A172 (cell line): ENCODE measurements at regions not wholly inside any gene's neighbourhood (a gene's known extent, or its start where the extent isn't known, plus 50 kb on each side); places are given as distances from the start of the nearest gene placed in this dataset.
A peak's percentile ranks its signal among the peaks of the same experiment; 100 is the strongest.

ENCODE experiments used
- DNase-seq: peaks from one replicate; pipeline ENCODE4 v3.0.0-alpha.2; 2015; ENCODE audit warnings: low spot score

DNA sequence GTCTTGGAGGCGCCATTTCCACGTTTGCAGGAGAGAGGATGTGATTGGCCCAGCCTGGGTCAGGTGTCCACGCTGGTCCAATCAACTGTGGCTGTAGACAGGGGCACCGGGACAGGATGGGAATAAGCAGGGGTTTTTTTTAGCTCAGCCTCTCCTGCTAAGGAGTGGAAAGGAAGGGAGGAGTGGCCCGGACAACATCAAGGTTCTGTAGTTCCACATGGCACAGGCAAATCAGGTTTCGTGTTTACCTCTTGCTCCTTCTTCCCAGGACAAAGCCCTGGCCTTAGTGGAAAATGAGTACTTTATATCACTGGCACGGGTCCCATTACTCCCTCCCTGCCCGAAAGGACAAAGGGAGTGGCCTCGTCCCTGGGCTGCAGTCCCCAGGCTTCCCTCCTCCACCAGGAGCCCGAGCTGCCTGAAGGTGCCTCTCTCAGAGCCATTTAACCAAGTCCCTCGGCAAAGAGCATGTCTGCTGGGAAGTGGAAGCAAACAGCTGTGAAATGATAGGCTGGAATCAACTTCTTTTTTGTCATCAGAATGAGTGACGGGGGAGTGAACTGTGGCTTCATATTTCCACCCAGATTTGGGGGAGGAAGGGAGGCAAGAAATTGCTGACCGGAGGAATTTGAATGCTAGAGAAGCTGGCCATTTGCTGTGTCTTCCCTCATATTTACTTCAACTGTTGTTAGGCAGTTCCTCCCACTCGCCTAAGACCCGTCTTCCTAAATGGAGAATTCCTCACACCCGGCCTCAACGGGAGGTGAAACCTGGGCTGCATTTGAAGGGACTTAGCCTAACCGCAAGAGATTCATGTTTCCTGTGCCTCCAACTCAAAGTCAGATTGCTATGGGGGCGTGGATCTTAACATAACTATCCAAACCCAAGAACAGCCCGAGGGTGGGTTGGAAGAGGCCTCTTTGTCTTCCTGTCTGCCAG, 84.9 kb upstream of the SLC44A3 start:
- no peak for DNase-seq

DNA sequence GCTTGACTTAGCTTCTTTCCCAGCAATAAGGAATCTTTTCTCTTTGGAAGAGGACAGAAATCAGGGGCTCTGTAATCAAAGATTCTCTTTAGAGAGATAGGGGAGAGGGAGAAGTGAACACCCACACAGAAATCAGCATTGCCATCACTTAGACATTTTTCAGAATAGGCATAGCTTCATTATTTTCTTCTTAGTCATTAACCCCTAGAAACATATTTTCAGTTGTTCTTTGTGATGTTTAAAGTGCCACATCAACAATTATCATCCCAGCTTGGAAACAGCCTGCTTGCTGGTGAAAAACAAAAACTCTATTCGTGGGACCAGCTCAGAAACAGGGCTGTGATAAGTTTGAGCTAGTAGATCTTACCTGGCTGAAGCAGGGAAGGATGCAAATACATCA, 88.3 kb upstream of the SLC44A3 start:
- DNase-seq, result no peak

DNA sequence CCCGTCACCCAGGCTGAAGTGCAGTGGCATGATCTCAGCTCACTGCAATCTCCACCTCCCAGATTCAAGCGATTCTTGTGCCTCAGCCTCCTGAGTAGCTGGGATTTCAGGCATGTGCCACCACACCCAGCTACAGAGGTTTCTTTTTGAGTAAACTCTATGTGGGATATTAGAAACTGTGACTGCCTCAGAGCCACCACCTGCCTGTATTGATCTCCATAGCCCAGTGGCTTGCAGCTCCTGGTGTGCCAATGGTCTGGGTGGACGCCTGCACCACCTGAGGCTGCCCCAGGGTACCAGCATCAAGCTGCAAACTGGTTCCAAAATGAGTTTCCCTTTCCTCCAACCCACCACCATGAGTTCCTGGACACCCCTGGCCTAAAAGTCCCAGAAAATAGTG, 89.7 kb upstream of the SLC44A3 start:
- DNase-seq, result no peak

DNA sequence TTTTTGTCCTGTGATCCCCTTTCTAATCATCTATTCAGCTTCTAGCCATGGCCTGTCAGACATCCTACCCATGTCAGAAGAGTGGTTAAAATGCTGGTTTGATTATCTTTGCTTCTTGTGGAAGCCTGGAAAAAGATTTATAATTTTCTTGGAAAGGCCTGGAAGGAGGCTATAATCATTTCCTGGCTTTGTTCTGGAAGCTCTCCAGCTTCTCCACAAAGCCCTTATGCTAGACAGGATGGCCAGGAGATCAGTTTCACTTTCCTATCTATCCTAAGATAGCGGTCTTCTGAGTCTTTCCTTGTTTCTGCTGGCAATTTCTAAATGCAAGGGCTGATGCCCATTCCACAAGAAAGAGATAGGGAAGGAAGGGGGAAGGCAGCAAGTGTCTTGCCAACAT, 90.9 kb upstream of the SLC44A3 start:
- peak; percentile 64 for DNase-seq

DNA sequence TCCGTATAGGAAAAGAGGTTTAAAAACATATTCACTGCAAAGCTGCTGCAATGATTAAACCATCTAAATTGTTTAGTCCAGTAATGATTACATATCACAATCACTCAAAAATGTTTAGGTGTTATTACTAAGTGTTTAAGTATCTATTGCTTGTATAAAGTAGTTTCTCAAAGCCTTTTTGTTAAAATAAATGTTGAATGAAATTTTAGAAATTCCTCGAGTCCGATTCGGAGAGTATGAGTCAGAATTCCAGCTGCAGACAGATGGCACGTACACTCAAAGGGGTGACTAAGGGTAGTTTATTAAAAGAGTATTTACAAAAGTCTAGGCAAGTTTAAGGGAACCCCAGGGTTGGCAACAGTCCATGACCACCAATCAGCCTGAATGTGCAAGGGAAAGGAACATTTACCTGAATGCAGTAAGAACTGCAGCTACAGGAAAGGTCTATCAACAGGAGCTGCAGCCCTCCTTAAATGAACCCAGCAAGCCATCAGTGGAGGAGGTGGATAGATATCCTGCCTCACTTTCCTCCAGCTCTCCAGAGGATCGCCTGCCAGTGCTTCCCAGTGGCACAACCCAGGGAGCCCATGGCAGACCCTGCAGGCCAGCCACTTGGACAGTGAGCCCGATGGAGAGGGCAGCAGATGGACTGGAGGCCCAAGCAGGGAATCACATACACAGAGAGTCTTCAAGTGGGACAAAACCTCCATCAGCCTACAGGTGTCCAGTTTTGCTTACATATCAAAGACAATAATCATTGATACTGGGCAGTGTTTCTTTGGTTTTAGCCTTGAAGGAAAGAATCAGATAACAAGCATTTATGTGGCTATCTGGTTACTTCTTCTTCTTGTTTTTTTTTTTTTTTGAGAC, 92.1 kb upstream of the SLC44A3 start:
- DNase-seq, result peak; percentile 90

DNA sequence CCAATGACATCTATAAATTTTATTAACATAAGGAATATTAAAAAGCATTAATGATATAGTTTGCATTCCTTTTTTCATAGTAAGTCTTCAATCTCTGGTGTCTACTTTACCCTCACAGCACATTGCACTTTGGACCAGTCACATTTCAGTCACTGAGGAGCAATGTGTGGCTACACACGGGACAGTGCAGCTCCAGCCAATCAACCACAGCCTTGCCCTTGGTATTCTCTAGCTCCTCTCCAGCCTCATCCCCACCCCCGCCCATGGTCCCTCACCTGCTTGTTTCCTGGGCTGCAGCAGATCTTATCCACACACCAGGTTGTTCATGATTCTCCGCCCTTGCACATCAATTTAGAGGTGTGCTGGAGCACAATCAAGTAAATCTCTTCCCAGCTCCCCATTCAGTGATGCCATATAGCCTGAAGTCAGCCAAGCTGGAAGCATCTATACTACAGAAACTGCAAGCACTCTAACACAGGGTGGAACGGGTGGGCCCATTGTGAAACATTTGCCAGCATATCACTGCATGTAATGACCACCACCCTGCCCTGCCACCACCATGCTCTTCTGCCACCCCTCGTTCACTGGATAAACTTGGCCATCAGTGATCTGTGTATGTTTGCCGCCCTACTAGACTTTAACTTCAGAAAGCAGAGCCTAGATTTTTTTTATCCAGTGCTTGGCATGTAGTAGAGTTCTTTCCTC, 93.0 kb upstream of the SLC44A3 start:
- DNase-seq, result no peak

DNA sequence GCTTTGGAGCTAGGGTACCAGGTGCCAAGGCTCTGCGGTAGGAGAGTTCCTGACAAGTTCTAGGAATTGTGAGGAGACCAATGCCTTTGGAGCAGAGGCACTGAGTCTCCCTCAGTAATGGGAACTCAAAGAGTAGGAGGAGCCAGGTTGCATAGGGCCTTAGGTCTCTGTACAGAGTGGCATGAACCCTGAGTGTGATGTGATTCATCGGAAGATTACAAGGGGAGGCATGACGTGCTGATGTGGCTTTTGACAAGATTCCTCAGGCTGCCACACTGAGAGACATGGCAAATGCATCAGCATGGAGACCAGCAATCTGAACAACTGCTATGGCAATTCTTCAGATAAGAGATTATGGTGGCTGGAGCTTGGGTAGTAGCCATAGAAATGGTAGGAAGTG, 94.6 kb upstream of the SLC44A3 start:
- DNase-seq, result peak; percentile 73

DNA sequence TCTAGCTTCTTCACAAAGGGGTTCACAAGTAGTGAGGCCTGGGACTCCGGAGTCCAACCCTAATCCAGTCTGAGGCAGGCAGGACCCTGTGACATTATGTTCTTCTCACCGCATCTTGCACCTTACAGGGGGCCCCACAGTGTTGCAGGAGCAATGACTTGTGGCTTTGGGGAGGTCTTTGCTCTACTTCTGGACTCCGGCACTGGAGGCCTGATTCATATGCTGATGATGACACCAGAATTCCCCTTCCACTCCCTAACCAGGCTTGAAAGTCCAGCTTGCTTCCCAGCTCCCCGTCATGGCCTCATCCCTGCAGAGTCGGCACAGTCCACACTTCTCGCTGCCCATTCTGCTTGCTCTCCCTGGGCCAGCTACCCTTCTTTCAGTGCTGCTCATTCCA, 96.3 kb upstream of the SLC44A3 start:
- DNase-seq, result no peak

DNA sequence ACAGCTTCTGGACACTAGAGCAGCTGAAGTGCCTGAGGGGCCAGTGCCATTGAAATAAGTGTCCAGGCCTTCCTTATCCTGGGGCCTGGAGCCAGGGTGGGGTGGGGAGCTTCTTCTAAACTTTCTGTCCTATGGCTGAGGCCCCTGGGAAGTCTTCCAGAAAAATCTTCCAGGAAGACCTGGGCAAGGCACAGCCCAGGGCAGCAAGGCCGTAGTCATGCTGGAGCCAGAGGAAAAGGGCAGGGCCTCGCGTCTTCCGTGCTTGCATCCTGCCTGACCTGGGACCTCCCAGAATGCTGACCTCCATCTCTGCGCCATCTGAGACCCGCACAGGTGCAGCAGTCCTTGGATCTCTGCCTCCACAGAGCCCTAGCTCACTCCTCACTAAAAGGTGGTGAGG, 96.7 kb upstream of the SLC44A3 start:
- DNase-seq, result no peak

DNA sequence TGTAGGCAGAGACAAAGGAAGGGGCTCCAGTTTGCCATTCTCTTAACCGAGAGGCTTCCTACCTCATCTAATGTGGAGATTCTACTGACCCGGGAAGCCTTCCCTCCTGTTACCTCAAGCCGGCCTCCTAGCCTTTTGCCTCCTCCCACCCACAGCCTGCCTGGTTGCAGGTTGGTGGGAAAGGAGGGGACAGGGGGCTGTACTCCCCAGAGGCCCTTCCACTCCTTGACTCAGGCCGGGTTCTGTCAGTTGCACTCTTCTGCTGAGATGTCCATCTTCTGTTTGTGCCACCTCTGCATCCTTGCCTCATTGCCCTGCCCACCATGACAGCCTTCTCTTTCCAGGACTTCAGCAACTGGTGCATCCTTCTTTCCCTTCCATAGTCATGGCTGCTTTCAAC, 98.0 kb upstream of the SLC44A3 start:
- DNase-seq, result no peak

DNA sequence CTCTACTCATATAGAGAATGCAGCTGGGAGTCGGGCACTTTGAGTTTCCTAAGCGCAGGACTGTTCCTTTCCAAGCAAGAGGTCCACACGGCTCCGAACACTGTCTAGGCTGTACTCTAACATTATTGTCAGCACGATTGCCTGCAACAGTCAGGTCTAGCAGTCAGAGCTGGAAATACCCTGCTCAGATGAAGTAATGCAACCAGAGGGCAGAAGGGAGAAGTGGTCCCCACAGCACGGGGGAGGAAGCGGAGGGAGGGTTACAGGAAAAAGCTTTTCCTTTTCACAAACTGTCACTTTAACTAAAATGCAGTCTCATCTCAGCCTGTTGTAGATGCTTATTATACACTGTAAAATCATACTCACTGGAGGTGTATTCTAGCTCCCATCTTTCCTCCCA, 98.9 kb upstream of the SLC44A3 start:
- DNase-seq, result no peak

DNA sequence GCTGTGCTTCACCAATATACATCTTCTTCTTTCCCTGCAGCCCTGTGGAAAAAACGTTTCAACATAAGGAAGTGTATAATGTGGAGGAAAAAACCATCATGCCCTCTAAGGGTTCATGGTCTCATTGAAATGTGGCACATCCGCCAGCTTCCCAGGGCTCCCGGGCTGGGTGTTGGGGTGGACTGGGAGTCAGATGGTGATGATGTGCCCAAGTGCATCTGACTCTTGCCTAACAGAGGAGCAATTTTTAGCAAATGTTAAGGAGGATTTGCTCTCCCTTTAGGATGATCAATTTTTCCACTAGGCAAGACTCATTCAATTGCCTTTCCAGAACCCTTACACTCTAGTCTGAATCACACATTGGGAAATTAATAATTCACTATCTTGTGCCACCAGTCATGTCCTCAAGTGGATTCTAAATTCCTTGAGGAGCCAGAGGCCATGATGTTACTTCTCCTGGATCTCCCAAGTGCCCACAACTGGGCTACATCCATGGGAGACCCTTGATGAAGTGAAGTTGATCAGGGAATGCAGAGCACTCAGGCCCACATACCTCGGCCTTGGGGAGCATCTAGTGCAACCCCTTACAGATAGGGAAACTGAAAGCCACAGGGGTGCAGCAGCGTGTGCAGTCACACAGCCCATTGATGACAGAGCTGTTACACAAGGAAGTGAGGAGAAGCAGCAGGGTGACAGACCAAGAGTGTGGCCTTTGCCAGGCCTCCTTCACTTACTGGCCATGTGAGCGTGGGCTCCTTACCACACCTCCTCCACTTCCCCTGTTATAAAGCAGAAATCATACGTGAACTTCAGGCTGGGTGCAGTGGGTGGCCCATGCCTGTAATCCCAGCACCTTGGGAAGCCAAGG, 100.0 kb upstream of the SLC44A3 start:
- no peak for DNase-seq

DNA sequence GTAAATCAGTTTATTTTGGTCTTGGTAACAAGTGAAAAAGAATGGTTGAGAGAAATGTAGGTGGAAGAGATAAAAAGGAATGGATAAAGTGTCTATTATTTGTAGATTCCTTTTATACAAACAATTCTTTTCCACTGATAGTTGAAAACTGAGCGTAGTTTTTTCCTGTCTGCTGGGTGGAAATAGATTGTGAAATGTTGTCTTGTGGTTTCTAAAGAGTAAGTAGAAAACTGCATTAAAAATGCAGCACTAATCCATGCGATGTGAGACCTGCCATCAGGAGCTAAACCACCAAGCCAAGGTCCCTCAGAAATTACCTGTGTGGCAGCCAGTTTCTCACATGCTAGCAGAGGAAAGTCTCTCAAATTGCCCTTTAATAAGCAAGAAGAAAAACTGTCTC, 103.2 kb upstream of the SLC44A3 start:
- DNase-seq, result no peak

DNA sequence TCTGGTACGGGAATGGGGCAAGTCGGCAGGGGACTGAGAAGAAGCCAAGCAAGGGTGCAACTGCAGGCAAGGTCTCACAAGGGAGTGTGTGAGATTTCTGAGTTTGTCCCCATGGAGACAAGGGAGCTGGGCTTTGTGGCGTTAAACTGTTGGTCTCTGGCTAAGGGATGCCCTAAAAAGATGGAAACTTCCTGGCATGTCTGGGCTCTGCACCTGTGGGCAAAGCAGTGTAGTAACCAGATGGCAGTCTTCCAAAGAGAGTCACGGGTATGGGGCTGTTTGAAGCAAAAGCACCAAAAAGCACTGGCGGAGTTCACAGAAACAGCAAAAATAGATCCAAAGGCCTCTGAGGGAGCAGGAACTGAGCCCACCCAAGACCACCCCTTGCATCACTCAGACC, 104.8 kb upstream of the SLC44A3 start:
- DNase-seq, result no peak

DNA sequence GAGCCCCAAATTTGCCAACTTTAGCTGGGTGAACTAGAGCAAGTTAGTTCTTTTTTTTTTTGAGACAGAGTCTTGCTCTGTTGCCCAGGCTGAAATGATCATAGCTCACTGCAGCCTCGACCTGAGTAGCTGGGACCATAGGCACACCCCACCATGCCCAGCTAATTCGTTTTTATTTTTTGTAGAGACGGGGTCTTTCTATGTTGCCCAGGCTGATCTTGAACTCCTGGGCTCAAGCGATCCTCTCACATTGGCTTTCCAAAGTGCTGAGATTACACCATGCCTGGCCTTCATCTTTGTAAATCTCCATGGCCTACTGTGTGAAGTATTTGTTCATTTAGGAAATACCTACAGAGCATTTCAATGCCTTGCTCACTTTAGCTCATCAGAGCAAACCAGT, 105.6 kb upstream of the SLC44A3 start:
- no peak for DNase-seq

DNA sequence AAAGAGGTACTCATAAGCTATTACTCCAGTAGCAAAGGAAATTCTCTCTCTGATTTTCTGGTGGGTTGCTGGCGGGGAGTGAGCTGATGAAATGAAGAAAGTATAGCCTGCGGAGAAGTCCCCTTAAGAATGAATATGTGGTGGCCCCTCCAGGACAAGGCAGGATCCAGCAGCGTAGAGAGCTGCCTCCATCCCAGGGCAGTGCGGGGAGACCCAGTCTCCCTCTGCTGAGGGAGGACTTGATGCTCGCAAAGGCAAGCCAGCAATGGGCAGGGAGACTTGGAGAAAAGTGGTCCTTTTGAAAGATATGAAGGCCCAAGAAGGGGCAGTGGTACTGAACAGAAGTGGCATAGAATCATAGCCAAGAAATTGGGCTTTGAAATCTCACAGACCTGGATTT, 106.0 kb upstream of the SLC44A3 start:
- DNase-seq, result no peak

DNA sequence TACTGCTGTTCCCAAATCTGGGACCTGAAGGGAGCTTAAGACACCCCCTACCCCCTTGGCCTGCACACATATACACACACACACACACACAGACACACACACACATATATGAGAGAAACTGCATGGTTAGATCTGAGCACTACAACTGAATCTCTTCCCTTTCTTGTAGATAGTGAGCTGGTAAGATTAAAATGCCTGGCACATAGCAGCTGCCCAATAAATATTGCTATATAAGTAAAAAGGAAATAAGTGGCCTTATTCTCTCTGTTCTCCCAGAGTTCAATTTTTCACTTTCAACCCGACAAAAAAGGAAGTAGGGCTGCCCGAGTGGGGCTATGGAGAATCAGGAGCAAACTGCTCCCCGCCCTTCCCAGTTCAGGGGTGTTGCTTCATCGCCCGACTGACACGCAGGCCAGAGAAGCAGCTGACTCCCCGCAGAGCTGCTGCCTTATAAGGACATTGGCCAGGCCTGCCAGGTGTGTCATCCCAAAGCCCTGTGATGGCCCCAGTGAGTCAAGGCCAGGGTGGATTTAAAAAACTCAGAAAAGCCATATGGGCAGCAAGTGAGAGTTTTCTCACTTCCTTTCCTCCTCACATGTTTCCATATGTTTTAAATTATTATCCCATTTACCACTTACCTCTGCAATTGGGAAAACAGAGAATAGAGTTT, 106.5 kb upstream of the SLC44A3 start:
- peak; percentile 97 for DNase-seq

DNA sequence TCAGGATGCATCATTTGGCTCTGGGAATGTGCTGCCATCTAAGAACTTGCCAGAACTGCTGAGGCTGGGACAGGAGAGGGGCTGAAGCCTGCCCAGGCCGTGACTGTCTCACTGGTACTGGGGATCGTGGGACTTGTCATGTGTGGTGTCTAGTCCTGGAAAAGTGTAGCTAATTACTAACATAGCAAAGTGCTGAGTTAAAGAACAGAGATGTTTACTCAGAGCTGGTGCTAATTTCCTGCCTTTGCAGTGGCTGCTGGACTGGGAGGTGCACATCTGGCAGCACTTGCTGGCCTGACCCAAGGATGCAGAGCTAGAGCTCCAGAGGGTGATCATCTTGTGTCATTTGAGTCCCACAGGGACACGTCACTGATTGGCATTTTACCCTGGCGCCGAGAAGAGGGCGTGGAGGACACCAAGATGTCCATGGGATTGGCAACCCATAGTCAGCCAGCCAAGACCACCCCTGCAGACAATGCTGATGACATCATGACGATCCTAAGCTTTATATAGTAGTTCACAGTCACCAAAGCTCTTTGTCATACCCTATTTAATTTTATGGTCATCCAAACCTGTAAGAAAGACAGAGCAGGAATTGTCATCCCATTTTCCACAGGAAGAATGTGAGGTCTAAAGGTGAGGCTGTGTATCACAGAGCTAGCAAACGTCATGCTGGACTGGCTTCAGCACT, 110.1 kb upstream of the SLC44A3 start:
- peak; percentile 64 for DNase-seq

DNA sequence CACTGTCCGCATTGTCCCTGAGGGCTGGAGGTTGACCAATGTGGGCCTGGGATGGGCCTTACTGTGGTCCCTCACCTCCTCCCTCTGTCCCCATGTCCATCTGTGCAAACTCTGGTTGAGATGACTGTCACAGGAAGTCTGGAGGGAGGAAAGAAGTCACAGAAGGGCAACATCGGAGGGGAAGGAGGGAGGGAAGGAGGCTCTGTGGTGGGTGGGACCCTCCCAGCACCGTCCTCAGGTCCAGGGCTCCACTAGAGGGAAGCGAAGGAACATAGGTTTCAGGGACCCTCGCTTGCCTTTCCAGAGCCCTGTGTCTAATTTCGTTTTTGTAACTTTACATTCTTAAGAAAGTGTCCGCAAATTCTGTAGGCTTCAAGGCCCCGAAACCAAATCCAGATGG, 111.3 kb upstream of the SLC44A3 start:
- DNase-seq, result no peak

DNA sequence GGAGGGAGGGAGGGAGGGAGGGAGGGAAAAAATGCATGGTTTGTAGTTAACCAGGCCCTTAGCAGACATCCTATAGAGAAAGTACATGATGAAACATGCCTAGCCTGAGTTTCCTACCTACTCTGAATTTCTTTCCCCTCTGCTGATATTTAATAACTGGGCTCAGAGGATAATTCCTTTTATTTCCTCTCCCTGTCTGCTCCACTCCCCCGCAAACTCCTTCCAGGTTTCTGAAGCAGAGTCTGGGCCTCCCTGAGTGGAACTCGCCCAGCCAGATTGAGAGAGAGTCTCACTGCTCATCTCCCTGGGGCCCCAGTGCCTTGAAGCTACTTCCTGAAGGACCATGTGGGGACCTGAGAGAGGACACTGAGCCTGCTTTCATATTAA, 111.9 kb upstream of the SLC44A3 start:
- no peak for DNase-seq
